ENCODE measurements at regions not wholly inside any gene's neighbourhood (a gene's known extent, or its start where the extent isn't known, plus 50 kb on each side); places are given as distances from the start of the nearest gene placed in this dataset.

GRCh38 chr6:140321891-140322290 is 947.4 kb upstream of the CITED2 start:
- Mint-ChIP-seq H3K9me3 (ENCODE audit: insufficient read depth) (no peaks in the 10 kb centered on the region), H3K4me3 (no peak overlapping the region), H3K4me1 (ENCODE audit: low read depth) (no peaks in the 10 kb centered on the region), H3K27ac (no peak overlapping the region), H3K36me3 (ENCODE audit: low read depth) (no peaks in the 10 kb centered on the region), H3K27me3 (ENCODE audit: low read depth) (no peaks in the 10 kb centered on the region)
- ATAC-seq (no peak), DNase-seq (no peak)
- POLR2A ChIA-PET, result no interaction called here
- CTCF ChIA-PET, result no interaction called here

GRCh38 chr6:140320081-140321080 is 945.9 kb upstream of the CITED2 start:
- H3K27ac Mint-ChIP-seq, result no peak overlapping the region
- H3K9me3 Mint-ChIP-seq (ENCODE audit: insufficient read depth), result no peaks in the 10 kb centered on the region
- CTCF ChIA-PET, result no interaction called here
- POLR2A ChIA-PET, result no interaction called here
- H3K4me1 Mint-ChIP-seq (ENCODE audit: low read depth), result no peaks in the 10 kb centered on the region
- no peaks in the 10 kb centered on the region for H3K27me3 Mint-ChIP-seq (ENCODE audit: low read depth)
- H3K4me3 Mint-ChIP-seq, result no peak overlapping the region
- DNase-seq (no peak), ATAC-seq (no peak)
- H3K36me3 Mint-ChIP-seq (ENCODE audit: low read depth), result no peaks in the 10 kb centered on the region

GRCh38 chr6:140319209-140319608 is 944.8 kb upstream of the CITED2 start:
- no peaks in the 10 kb centered on the region for H3K4me1 Mint-ChIP-seq (ENCODE audit: low read depth)

GRCh38 chr6:140318408-140318807 is 944.0 kb upstream of the CITED2 start:
- H3K4me3 Mint-ChIP-seq, result no peak overlapping the region
- ChIA-PET CTCF (no interaction called here), POLR2A (no interaction called here)
- H3K27me3 Mint-ChIP-seq (ENCODE audit: low read depth), result no peaks in the 10 kb centered on the region
- no peaks in the 10 kb centered on the region for H3K9me3 Mint-ChIP-seq (ENCODE audit: insufficient read depth)
- H3K4me1 Mint-ChIP-seq (ENCODE audit: low read depth), result no peaks in the 10 kb centered on the region
- DNase-seq (no peak), ATAC-seq (no peak)
- H3K27ac Mint-ChIP-seq, result no peak overlapping the region
- no peaks in the 10 kb centered on the region for H3K36me3 Mint-ChIP-seq (ENCODE audit: low read depth)

More at GRCh38 chr6:140319209-140319608, 944.8 kb upstream of the CITED2 start:
- H3K36me3 Mint-ChIP-seq (ENCODE audit: low read depth), result no peaks in the 10 kb centered on the region
- H3K27ac Mint-ChIP-seq, result no peak overlapping the region
- POLR2A ChIA-PET, result no interaction called here
- CTCF ChIA-PET, result no interaction called here
- ATAC-seq, result no peak
- DNase-seq, result no peak
- no peaks in the 10 kb centered on the region for H3K27me3 Mint-ChIP-seq (ENCODE audit: low read depth)
- H3K4me3 Mint-ChIP-seq, result no peak overlapping the region
- no peaks in the 10 kb centered on the region for H3K9me3 Mint-ChIP-seq (ENCODE audit: insufficient read depth)

- no peaks in the 10 kb centered on the region for H3K9me3 Mint-ChIP-seq (ENCODE audit: insufficient read depth)
Measured at GRCh38 chr6:140317950-140318349, 943.5 kb upstream of the CITED2 start.

DNA sequence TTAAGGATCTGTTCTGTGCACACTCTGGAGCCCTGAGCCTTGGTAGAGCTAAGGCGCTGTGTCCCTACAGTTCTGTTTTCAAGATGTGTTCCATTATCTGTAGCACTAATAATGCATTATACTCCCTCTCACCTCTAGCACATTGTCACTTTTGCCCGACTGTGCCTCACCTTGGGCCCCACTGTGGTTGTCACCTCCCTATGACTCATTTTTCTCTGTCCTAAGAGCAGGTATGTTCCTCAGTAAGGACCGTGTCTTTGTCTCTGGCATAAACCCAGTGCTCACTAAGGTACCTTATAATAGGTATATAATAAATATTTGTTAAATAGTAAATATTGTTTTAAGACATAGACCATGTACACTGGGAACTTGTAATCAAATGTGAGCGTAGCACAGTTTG is 942.5 kb upstream of the CITED2 start:
- H3K27me3 Mint-ChIP-seq (ENCODE audit: low read depth), result no peaks in the 10 kb centered on the region
- DNase-seq, result no peak
- H3K9me3 Mint-ChIP-seq (ENCODE audit: insufficient read depth), result no peaks in the 10 kb centered on the region
- POLR2A ChIA-PET, result no interaction called here
- H3K4me3 Mint-ChIP-seq, result no peak overlapping the region
- H3K4me1 Mint-ChIP-seq (ENCODE audit: low read depth), result no peaks in the 10 kb centered on the region
- CTCF ChIA-PET, result no interaction called here
- no peak for ATAC-seq
- H3K27ac Mint-ChIP-seq, result no peak overlapping the region
- no peaks in the 10 kb centered on the region for H3K36me3 Mint-ChIP-seq (ENCODE audit: low read depth)

More at GRCh38 chr6:140317950-140318349, 943.5 kb upstream of the CITED2 start:
- ChIA-PET CTCF (no interaction called here), POLR2A (no interaction called here)
- DNase-seq (no peak), ATAC-seq (no peak)
- Mint-ChIP-seq H3K27me3 (ENCODE audit: low read depth) (no peaks in the 10 kb centered on the region), H3K4me1 (ENCODE audit: low read depth) (no peaks in the 10 kb centered on the region), H3K4me3 (no peak overlapping the region), H3K27ac (no peak overlapping the region), H3K36me3 (ENCODE audit: low read depth) (no peaks in the 10 kb centered on the region)

- H3K4me1 Mint-ChIP-seq (ENCODE audit: low read depth), result no peaks in the 10 kb centered on the region
Measured at GRCh38 chr6:140314682-140315081, 940.2 kb upstream of the CITED2 start.

DNA sequence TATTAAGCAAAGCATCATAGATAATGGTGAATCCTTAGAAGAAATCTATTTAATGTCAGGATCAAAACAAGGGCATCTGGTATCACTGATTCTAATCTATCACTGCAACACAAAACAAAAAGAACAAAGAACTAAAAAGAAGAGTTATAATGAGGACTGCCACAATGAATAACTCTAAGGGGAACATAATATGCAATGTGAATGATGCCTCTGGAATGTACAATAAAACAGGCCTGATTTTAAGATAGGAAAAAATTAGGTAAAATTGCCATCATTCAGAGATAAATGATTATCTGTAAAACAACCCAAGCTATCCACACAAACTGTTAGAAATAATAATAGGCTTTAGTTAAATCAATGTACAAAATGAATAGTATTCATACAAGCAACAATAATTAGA is 936.7 kb upstream of the CITED2 start:
- ChIA-PET POLR2A (no interaction called here), CTCF (no interaction called here)
- Mint-ChIP-seq H3K27ac (no peak overlapping the region), H3K36me3 (ENCODE audit: low read depth) (no peaks in the 10 kb centered on the region), H3K4me3 (no peak overlapping the region), H3K27me3 (ENCODE audit: low read depth) (no peaks in the 10 kb centered on the region), H3K9me3 (ENCODE audit: insufficient read depth) (no peaks in the 10 kb centered on the region), H3K4me1 (ENCODE audit: low read depth) (no peaks in the 10 kb centered on the region)
- DNase-seq, result no peak
- ATAC-seq, result no peak

More at GRCh38 chr6:140314682-140315081, 940.2 kb upstream of the CITED2 start:
- Mint-ChIP-seq H3K27me3 (ENCODE audit: low read depth) (no peaks in the 10 kb centered on the region), H3K27ac (no peak overlapping the region), H3K4me3 (no peak overlapping the region), H3K9me3 (ENCODE audit: insufficient read depth) (no peaks in the 10 kb centered on the region), H3K36me3 (ENCODE audit: low read depth) (no peaks in the 10 kb centered on the region)
- ATAC-seq (no peak), DNase-seq (no peak)
- CTCF ChIA-PET, result no interaction called here
- POLR2A ChIA-PET, result no interaction called here

- ChIA-PET POLR2A (no interaction called here), CTCF (no interaction called here)
- no peaks in the 10 kb centered on the region for H3K36me3 Mint-ChIP-seq (ENCODE audit: low read depth)
- ATAC-seq (no peak), DNase-seq (no peak)
- no peak overlapping the region for H3K4me3 Mint-ChIP-seq
- no peaks in the 10 kb centered on the region for H3K9me3 Mint-ChIP-seq (ENCODE audit: insufficient read depth)
- H3K4me1 Mint-ChIP-seq (ENCODE audit: low read depth), result no peaks in the 10 kb centered on the region
- H3K27ac Mint-ChIP-seq, result no peak overlapping the region
- H3K27me3 Mint-ChIP-seq (ENCODE audit: low read depth), result no peaks in the 10 kb centered on the region
Measured at GRCh38 chr6:140303218-140303949, 928.9 kb upstream of the CITED2 start.

DNA sequence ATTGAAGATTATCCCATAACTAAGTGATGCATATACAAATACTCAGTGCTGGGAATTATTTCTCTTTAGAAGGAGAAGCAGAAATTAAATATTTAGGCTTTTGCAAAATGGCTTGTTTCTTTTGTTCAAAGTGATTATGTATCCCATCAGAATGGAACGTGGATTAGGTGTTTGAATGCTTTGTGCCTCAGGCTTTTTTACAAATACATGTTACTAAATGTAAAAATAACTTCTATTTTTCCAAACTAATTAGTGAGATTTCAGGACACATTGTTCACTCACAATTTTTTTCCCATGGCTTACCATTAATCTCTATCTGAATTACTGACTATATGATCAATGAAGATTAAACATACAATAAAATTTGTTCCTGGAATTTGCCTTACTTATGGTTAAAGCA is 925.9 kb upstream of the CITED2 start:
- H3K4me1 Mint-ChIP-seq (ENCODE audit: low read depth), result no peaks in the 10 kb centered on the region
- POLR2A ChIA-PET, result interaction anchor here (0.6 kb wide), 1 partner anchor 1527 kb away, joined by 3 read pairs; the partner anchor contains the start of gene CCDC28A

GRCh38 chr6:140289186-140289585 is 914.7 kb upstream of the CITED2 start:
- DNase-seq (no peak), ATAC-seq (no peak)
- ChIA-PET CTCF (no interaction called here), POLR2A (no interaction called here)
- Mint-ChIP-seq H3K27me3 (ENCODE audit: low read depth) (no peaks in the 10 kb centered on the region), H3K4me3 (no peak overlapping the region), H3K27ac (no peak overlapping the region), H3K9me3 (ENCODE audit: insufficient read depth) (no peaks in the 10 kb centered on the region), H3K4me1 (ENCODE audit: low read depth) (no peaks in the 10 kb centered on the region), H3K36me3 (ENCODE audit: low read depth) (no peaks in the 10 kb centered on the region)

More for the DNA sequence above, 925.9 kb upstream of the CITED2 start:
- H3K27ac Mint-ChIP-seq, result no peak overlapping the region
- H3K9me3 Mint-ChIP-seq (ENCODE audit: insufficient read depth), result no peaks in the 10 kb centered on the region
- DNase-seq (no peak), ATAC-seq (no peak)
- CTCF ChIA-PET, result no interaction called here
- H3K36me3 Mint-ChIP-seq (ENCODE audit: low read depth), result no peaks in the 10 kb centered on the region
- H3K4me3 Mint-ChIP-seq, result no peak overlapping the region
- no peaks in the 10 kb centered on the region for H3K27me3 Mint-ChIP-seq (ENCODE audit: low read depth)

DNA sequence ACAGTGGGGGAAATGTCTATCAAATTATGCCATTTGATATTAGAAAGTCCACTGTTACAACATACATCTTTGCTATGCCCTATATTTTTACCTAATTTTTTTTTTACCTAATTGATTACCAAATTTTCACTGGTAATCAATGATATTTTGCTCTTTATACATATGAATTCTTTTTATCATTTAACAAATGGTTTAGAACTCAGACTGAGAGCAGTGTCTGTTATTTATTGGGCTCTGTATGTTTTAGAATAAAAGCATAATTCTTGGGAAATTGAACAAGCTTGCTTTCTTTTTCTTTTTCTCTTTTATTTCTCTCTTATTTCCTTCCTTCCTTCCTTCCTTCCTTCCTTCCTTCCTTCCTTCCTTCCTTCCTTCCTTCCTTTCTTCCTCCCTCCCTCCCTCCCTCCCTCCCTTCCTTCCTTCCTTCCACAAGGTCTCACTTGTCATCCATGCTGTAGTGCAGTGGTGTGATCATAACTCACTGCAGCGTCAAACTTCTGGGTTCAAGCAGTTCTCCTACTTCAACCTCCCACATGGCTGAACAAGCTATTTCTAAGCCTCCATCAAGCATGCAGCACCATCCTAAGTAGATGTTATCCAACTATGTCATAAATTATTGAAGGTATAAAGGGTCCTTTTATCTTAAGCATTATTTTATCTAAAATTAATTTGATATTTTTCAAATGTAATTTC is 911.7 kb upstream of the CITED2 start:
- Mint-ChIP-seq H3K27ac (no peak overlapping the region), H3K36me3 (ENCODE audit: low read depth) (no peaks in the 10 kb centered on the region), H3K9me3 (ENCODE audit: insufficient read depth) (no peaks in the 10 kb centered on the region), H3K4me1 (ENCODE audit: low read depth) (no peaks in the 10 kb centered on the region), H3K27me3 (ENCODE audit: low read depth) (no peaks in the 10 kb centered on the region), H3K4me3 (no peak overlapping the region)
- ChIA-PET CTCF (no interaction called here), POLR2A (no interaction called here)
- ATAC-seq, result no peak
- DNase-seq, result no peak

Data from activated CD8-positive, alpha-beta T cell treated with anti-CD3 and anti-CD28 coated beads, Interleukin-2, amount 10 ng/mL, durations not matched to agents 7 days and 5 days (primary cell).